ENCODE measurements at regions not wholly inside any gene's neighbourhood (a gene's known extent, or its start where the extent isn't known, plus 50 kb on each side); places are given as distances from the start of the nearest gene placed in this dataset.

DNA sequence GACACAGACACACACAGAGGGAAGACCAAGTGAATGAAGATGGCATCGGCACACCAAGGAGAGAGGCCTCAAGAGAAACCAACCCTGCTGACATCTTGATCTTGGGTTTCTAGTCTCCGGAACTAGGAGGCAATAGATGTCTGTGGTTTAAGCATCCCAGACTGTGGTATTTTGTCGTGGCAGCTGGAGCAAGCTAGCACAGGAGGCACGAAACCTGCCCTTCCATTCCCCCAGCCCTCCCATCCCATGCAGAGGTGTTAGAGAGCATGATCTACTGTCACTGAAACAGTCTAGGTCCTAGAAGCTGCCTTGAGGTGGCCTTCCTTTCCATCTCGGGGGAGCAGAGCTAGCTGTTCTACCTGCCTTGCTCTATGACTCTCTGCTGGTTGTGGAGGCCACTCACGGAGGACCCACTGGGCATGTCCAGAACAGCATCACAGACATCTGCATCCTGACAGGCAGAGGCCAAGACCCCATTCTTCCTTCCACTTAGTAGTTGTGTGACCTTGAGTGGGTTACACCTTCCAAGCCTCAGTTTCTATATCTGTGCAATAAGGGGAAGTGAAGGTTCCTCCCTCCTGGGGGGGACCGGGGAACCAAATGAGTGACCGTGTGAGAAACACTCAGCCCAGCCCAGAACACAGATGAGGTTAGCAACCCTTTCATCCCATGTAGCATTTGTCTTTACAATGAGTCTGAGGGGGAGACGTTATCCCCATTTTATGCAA lies 134.3 kb upstream of the BOD1 start:
- TF ChIP-seq, protein P1, sequence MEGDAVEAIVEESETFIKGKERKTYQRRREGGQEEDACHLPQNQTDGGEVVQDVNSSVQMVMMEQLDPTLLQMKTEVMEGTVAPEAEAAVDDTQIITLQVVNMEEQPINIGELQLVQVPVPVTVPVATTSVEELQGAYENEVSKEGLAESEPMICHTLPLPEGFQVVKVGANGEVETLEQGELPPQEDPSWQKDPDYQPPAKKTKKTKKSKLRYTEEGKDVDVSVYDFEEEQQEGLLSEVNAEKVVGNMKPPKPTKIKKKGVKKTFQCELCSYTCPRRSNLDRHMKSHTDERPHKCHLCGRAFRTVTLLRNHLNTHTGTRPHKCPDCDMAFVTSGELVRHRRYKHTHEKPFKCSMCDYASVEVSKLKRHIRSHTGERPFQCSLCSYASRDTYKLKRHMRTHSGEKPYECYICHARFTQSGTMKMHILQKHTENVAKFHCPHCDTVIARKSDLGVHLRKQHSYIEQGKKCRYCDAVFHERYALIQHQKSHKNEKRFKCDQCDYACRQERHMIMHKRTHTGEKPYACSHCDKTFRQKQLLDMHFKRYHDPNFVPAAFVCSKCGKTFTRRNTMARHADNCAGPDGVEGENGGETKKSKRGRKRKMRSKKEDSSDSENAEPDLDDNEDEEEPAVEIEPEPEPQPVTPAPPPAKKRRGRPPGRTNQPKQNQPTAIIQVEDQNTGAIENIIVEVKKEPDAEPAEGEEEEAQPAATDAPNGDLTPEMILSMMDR (IDR thresholded peaks at IDR 0.05; ENCODE audit: low read length, missing control alignments) = no peak
- DNase-seq (ENCODE audit: low read depth) = no peak
- H3K4me3 ChIP-seq (replicated peaks; ENCODE audit: low read depth, low read length) = no peak overlapping the region

DNA sequence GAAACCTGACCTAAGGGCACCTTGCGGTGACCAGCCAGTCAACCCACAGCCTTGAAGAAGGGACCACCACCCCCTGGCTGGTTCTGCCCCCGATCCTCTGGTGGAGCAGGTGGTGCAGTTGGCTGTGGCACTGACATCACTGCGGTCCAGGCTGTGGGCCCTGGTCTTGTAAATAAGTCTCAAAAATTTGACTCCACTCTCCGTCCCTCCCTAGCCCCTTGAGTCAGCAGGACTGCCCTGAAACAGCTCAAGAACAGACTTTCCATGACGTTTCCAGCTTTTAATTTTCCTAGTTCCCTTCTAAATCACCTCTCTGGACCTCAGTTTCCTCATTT lies 134.8 kb upstream of the BOD1 start:
- DNase-seq (ENCODE audit: low read depth) = no peak
- TF ChIP-seq, protein P1 (IDR thresholded peaks at IDR 0.05; ENCODE audit: low read length, missing control alignments) = no peak
- H3K4me3 ChIP-seq (replicated peaks; ENCODE audit: low read depth, low read length) = no peak overlapping the region

DNA sequence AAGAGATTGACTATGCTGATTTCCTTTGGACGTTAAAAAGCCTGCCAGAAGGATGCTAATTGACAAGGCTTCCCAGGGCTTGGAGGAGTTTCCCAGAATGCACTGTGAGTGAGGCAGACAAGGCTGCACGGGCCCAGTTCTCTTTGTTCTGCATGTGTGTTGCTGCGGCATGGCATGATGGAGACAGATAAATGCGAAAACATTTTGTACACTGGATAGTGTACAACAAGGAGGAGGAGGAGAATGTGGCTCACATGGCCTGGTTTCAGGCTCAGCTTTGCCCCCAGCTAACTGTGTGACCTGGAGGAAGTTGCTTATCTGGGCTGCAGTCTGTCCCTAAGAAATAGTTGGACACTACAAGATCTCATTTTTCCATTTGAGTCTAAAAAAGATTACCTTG lies 135.5 kb upstream of the CPEB4 start:
- H3K4me3 ChIP-seq (replicated peaks; ENCODE audit: low read depth, low read length) = no peak overlapping the region
- TF ChIP-seq, protein P1 (IDR thresholded peaks at IDR 0.05; ENCODE audit: low read length, missing control alignments) = no peak
- DNase-seq (ENCODE audit: low read depth) = no peak

DNA sequence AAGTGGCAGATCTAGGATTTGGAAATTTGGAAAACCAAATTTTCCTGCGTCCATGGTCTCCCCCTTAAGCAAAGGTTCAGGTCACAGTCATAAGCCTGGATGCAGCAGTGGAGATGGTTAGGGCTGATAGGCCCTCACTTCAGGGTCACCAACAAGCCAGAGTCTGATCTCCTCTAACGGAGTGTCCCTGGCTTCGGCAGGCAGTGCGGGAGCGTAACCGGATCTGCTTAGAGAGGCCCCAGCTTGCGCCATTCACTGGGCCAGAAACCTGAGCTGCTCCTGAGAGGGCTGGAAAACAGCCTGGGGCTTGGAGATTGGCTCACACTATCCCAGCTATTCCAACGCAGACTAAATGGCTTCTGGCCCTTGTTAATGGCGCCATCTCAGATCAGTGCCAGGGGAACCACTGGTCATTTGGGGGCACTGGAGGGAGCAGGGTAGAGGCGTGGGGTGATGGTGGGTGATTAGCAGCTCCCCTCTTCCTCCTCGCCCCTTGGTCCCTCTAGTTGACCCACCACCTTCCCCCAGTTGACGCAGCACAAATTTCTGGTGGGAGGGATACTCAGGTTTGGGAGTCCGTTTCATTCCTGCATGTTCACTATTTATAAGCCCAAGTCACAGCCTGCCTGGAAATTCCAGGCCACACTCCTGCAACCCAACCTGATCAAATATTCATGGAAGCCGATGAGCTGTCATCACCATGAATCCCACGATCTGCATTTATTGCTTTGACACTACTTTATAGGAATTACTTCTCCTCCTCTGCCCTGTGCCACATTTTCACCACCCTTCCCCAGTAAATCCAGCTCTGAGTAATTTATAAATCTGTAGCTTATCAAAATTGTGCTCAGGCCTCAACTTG lies 134.6 kb upstream of the CPEB4 start:
- no peak overlapping the region for H3K4me3 ChIP-seq (replicated peaks; ENCODE audit: low read depth, low read length)
- peak; percentile 47 for DNase-seq (ENCODE audit: low read depth)
- TF ChIP-seq, protein P1 (IDR thresholded peaks at IDR 0.05; ENCODE audit: low read length, missing control alignments) = no peak

DNA sequence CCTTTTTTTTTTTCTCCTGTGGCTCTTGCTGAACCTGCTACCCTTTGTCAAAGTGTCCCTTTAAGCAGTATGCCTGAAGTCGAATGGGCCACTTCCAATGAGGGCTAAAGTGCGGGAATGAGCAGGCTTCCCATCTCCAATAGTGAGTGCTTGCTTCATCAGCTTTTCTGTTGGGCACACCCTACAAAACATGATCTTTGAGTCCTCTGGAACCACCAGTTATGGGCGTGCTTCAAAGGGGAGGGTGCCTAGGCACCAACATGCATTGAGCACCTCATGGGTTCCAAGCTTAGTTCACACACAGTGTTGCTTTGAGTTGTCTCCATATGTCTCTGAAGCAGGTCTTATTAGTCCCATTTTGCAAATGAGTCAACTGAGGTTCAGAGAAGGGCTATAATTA lies 132.8 kb upstream of the CPEB4 start:
- no peak for DNase-seq (ENCODE audit: low read depth)
- H3K4me3 ChIP-seq (replicated peaks; ENCODE audit: low read depth, low read length) = no peak overlapping the region
- TF ChIP-seq, protein P1 (IDR thresholded peaks at IDR 0.05; ENCODE audit: low read length, missing control alignments) = no peak

DNA sequence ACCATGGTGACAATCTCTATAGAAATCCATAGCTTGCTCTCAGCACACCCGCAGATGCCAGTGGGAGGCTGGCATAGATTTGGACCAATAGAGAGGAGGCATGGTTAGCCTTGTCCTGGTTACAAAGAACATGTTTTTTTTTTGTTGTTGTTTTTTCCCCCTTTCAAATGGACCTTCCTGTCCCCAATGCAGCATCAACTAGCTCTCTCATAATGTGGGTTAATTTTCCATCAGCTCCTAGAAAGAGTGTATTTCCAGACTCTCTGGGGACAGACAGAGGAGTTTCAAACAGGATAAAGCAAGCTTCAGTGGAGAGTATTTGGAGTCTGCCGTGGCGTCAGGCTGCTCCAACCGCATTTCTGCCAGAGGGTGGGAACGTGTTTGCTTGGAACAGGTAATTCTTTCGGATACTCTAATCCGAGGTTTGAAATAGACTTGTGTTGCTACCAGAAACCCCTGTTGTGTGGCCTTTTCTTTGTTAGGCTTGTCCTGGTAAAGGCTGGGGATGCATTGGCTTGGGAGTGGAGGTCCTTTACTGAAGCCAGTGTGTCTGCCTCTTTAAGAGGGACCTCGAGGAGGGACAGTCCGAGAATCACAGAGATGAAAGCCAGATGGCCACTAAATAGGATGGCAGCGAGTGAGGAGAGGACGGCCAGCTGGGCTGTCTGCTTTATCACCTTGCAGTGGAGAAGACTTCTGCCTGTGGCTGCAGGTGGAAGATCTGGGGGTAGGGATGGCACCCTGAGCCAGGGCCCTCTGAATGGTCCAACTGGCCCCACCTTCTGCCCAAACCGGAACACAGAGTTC lies 130.5 kb upstream of the CPEB4 start:
- TF ChIP-seq, protein P1 (IDR thresholded peaks at IDR 0.05; ENCODE audit: low read length, missing control alignments) = no peak
- DNase-seq (ENCODE audit: low read depth) = no peak
- H3K4me3 ChIP-seq (replicated peaks; ENCODE audit: low read depth, low read length) = no peak overlapping the region
